NOMO-1 (cell line): ENCODE measurements at regions not wholly inside any gene's neighbourhood (a gene's known extent, or its start where the extent isn't known, plus 50 kb on each side); places are given as distances from the start of the nearest gene placed in this dataset.

ENCODE experiments used
- DNase-seq, 2 experiments: peaks; one replicate each; lab custom pipeline; 2025; ENCODE audit not compliant: unreplicated experiment in 2 of 2; lab: John Stamatoyannopoulos, UW

GRCh38 chr10:52440612-52441285 is 126.7 kb downstream of the DKK1 start:
- no peak for DNase-seq

- DNase-seq = no peak
Measured at GRCh38 chr10:52442576-52442975, 128.5 kb downstream of the DKK1 start.

- DNase-seq = no peak
Measured at GRCh38 chr10:52443419-52444388, 129.6 kb downstream of the DKK1 start.

- DNase-seq = no peak
Measured at GRCh38 chr10:52446391-52446790, 132.3 kb downstream of the DKK1 start.

- DNase-seq = no peak
Measured at GRCh38 chr10:52447931-52448353, 133.9 kb downstream of the DKK1 start.

- no peak for DNase-seq
Measured at GRCh38 chr10:52450762-52451291, 136.7 kb downstream of the DKK1 start.

- no peak for DNase-seq
Measured at GRCh38 chr10:52451817-52452216, 137.7 kb downstream of the DKK1 start.

GRCh38 chr10:52452600-52453493 is 138.8 kb downstream of the DKK1 start:
- no peak for DNase-seq

GRCh38 chr10:52453501-52453900 is 139.4 kb downstream of the DKK1 start:
- DNase-seq = no peak

GRCh38 chr10:52454491-52454890 is 140.4 kb downstream of the DKK1 start:
- peak in 1 of 2 experiments; percentile 36 for DNase-seq

- DNase-seq = no peak
Measured at GRCh38 chr10:52455098-52455497, 141.0 kb downstream of the DKK1 start.

GRCh38 chr10:52459097-52459496 is 145.0 kb downstream of the DKK1 start:
- no peak for DNase-seq

- DNase-seq = no peak
Measured at GRCh38 chr10:52463826-52464225, 149.7 kb downstream of the DKK1 start.

GRCh38 chr10:52464368-52465124 is 150.5 kb downstream of the DKK1 start:
- no peak for DNase-seq

GRCh38 chr10:52465202-52465601 is 151.1 kb downstream of the DKK1 start:
- no peak for DNase-seq

- DNase-seq = no peak
Measured at GRCh38 chr10:52466464-52466863, 152.4 kb downstream of the DKK1 start.

- no peak for DNase-seq
Measured at GRCh38 chr10:52469970-52470705, 156.1 kb downstream of the DKK1 start.

- DNase-seq = no peak
Measured at GRCh38 chr10:52472406-52473146, 158.5 kb downstream of the DKK1 start.

- no peak for DNase-seq
Measured at GRCh38 chr10:52474265-52474664, 160.2 kb downstream of the DKK1 start.
